ENCODE measurements at regions not wholly inside any gene's neighbourhood (a gene's known extent, or its start where the extent isn't known, plus 50 kb on each side); places are given as distances from the start of the nearest gene placed in this dataset.

GRCh38 chrX:4451591-4451990 lies 738.1 kb upstream of the PRKX start:
- DNase-seq = peak; percentile 20

GRCh38 chrX:4450177-4450576 lies 736.7 kb upstream of the PRKX start:
- DNase-seq = no peak

GRCh38 chrX:4435905-4436304 lies 722.5 kb upstream of the PRKX start:
- no peak for DNase-seq

- DNase-seq = no peak
Observed at GRCh38 chrX:4397471-4397870, 684.0 kb upstream of the PRKX start.

- DNase-seq = no peak
Observed at GRCh38 chrX:4382273-4382672, 668.8 kb upstream of the PRKX start.

GRCh38 chrX:4380710-4381109 lies 667.3 kb upstream of the PRKX start:
- no peak for DNase-seq

GRCh38 chrX:4379071-4379470 lies 665.6 kb upstream of the PRKX start:
- no peak for DNase-seq

GRCh38 chrX:4373791-4374190 lies 660.3 kb upstream of the PRKX start:
- DNase-seq = no peak

GRCh38 chrX:4358577-4358976 lies 645.1 kb upstream of the PRKX start:
- DNase-seq = no peak

GRCh38 chrX:4322916-4323315 lies 609.5 kb upstream of the PRKX start:
- no peak for DNase-seq

GRCh38 chrX:4320436-4320947 lies 607.0 kb upstream of the PRKX start:
- DNase-seq = no peak

- DNase-seq = no peak
Observed at GRCh38 chrX:4315891-4316290, 602.4 kb upstream of the PRKX start.

- DNase-seq = no peak
Observed at GRCh38 chrX:4314586-4314985, 601.1 kb upstream of the PRKX start.

- DNase-seq = no peak
Observed at GRCh38 chrX:4277122-4277521, 563.7 kb upstream of the PRKX start.

GRCh38 chrX:4268676-4269075 lies 555.2 kb upstream of the PRKX start:
- no peak for DNase-seq

- no peak for DNase-seq
Observed at GRCh38 chrX:4265036-4265435, 551.6 kb upstream of the PRKX start.

- DNase-seq = no peak
Observed at GRCh38 chrX:4263030-4263803, 549.8 kb upstream of the PRKX start.

- DNase-seq = no peak
Observed at GRCh38 chrX:4253092-4253491, 539.6 kb upstream of the PRKX start.

GRCh38 chrX:4249401-4249800 lies 536.0 kb upstream of the PRKX start:
- DNase-seq = no peak

GRCh38 chrX:4243759-4244158 lies 530.3 kb upstream of the PRKX start:
- DNase-seq = no peak

- DNase-seq = no peak
Observed at GRCh38 chrX:4240541-4241194, 527.2 kb upstream of the PRKX start.

- DNase-seq = no peak
Observed at GRCh38 chrX:4239650-4240540, 526.4 kb upstream of the PRKX start.

- DNase-seq = no peak
Observed at GRCh38 chrX:4238916-4239315, 525.5 kb upstream of the PRKX start.

- DNase-seq = no peak
Observed at GRCh38 chrX:4225086-4225485, 511.6 kb upstream of the PRKX start.
